ENCODE measurements at regions not wholly inside any gene's neighbourhood (a gene's known extent, or its start where the extent isn't known, plus 50 kb on each side); places are given as distances from the start of the nearest gene placed in this dataset.

- no peaks in the 10 kb centered on the region for H3K79me2 ChIP-seq (ENCODE audit: control insufficient read depth, low read length)
- H3K4me1 ChIP-seq (ENCODE audit: control insufficient read depth, low read length): no peaks in the 10 kb centered on the region
- H3K36me3 ChIP-seq (ENCODE audit: control insufficient read depth, low read length): no peaks in the 10 kb centered on the region
- H4K20me1 ChIP-seq (ENCODE audit: control insufficient read depth, insufficient read depth, low read depth, low read length): no peaks in the 10 kb centered on the region
- H3K4me3 ChIP-seq (ENCODE audit: low read length): no peak overlapping the region
- H3K9me3 ChIP-seq (ENCODE audit: control insufficient read depth, insufficient read depth, low read length): peaks cover 3% of the 10 kb centered on the region; the same call in 1 of the 2 replicates
- no peak overlapping the region for H3K4me2 ChIP-seq (ENCODE audit: low read length)
- TF ChIP-seq CTCF (IDR thresholded peaks at IDR 0.05; ENCODE audit: low read depth, low read length, poor library complexity, severe bottlenecking) (no peak), EZH2phosphoT487 (IDR thresholded peaks at IDR 0.05; ENCODE audit: borderline replicate concordance, low read length) (no peak)
- H3K27me3 ChIP-seq (ENCODE audit: control insufficient read depth, low read length): no peaks in the 10 kb centered on the region
- no peaks in the 10 kb centered on the region; the same call in 1 of the 2 replicates for H3K9me2 ChIP-seq (replicated peaks; ENCODE audit: control insufficient read depth, low read length)
- no peak overlapping the region for H3K27ac ChIP-seq (ENCODE audit: low read depth, low read length)
- H3F3A ChIP-seq (ENCODE audit: control insufficient read depth, insufficient read depth): no peaks in the 10 kb centered on the region
These were observed 745.0 kb upstream of the AUTS2 start for GRCh38 chr7:68853254-68853653.

DNA sequence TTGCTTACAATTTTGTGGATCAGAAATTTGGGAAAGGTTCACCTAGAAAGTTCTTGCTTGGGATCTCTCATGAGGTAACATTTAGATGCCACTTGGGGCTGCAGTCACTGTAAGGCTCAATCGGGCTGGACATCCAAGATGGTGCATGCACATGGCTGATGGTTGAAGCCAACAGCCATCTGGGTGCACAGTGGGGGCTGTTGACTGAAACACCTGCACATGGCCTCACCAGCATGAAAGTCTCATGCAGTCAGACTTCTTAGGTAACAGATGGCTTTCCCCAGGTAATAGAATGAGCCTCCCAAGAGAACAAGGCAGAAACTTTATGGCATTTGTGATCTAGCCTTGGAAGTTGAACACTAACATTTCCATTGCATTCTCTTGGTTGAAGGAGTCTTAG lies 740.7 kb upstream of the AUTS2 start:
- Histone ChIP-seq H3K79me2 (ENCODE audit: control insufficient read depth, low read length) (no peaks in the 10 kb centered on the region), H3K4me1 (ENCODE audit: control insufficient read depth, low read length) (no peaks in the 10 kb centered on the region), H4K20me1 (ENCODE audit: control insufficient read depth, insufficient read depth, low read depth, low read length) (no peaks in the 10 kb centered on the region), H3K27ac (ENCODE audit: low read depth, low read length) (no peak overlapping the region), H3K9me3 (ENCODE audit: control insufficient read depth, insufficient read depth, low read length) (peaks cover 3% of the 10 kb centered on the region; the same call in 1 of the 2 replicates), H3K36me3 (ENCODE audit: control insufficient read depth, low read length) (no peaks in the 10 kb centered on the region), H3K27me3 (ENCODE audit: control insufficient read depth, low read length) (no peaks in the 10 kb centered on the region), H3K4me2 (ENCODE audit: low read length) (no peak overlapping the region), H3K4me3 (ENCODE audit: low read length) (no peak overlapping the region), H3K9me2 (replicated peaks; ENCODE audit: control insufficient read depth, low read length) (no peaks in the 10 kb centered on the region; the same call in 1 of the 2 replicates), H3F3A (ENCODE audit: control insufficient read depth, insufficient read depth) (no peaks in the 10 kb centered on the region)
- no peak for TF ChIP-seq EZH2phosphoT487 (IDR thresholded peaks at IDR 0.05; ENCODE audit: borderline replicate concordance, low read length)
- TF ChIP-seq CTCF (IDR thresholded peaks at IDR 0.05; ENCODE audit: low read depth, low read length, poor library complexity, severe bottlenecking): no peak

- H3K4me1 ChIP-seq (ENCODE audit: control insufficient read depth, low read length): no peaks in the 10 kb centered on the region
- H3K4me2 ChIP-seq (ENCODE audit: low read length): no peak overlapping the region
- no peak for TF ChIP-seq EZH2phosphoT487 (IDR thresholded peaks at IDR 0.05; ENCODE audit: borderline replicate concordance, low read length)
- no peak for TF ChIP-seq CTCF (IDR thresholded peaks at IDR 0.05; ENCODE audit: low read depth, low read length, poor library complexity, severe bottlenecking)
- no peaks in the 10 kb centered on the region for H3K36me3 ChIP-seq (ENCODE audit: control insufficient read depth, low read length)
- no peak overlapping the region for H3K4me3 ChIP-seq (ENCODE audit: low read length)
- no peaks in the 10 kb centered on the region for H3F3A ChIP-seq (ENCODE audit: control insufficient read depth, insufficient read depth)
- H3K9me3 ChIP-seq (ENCODE audit: control insufficient read depth, insufficient read depth, low read length): peaks cover 3% of the 10 kb centered on the region; the same call in 1 of the 2 replicates
- no peaks in the 10 kb centered on the region for H4K20me1 ChIP-seq (ENCODE audit: control insufficient read depth, insufficient read depth, low read depth, low read length)
- H3K79me2 ChIP-seq (ENCODE audit: control insufficient read depth, low read length): no peaks in the 10 kb centered on the region
- H3K27me3 ChIP-seq (ENCODE audit: control insufficient read depth, low read length): no peaks in the 10 kb centered on the region
- no peak overlapping the region for H3K27ac ChIP-seq (ENCODE audit: low read depth, low read length)
- H3K9me2 ChIP-seq (replicated peaks; ENCODE audit: control insufficient read depth, low read length): no peaks in the 10 kb centered on the region; the same call in 1 of the 2 replicates
These were observed 739.8 kb upstream of the AUTS2 start for GRCh38 chr7:68858497-68858896.

All from DOHH2 (cell line).